Skeletal muscle cell (primary cell): ENCODE measurements at regions not wholly inside any gene's neighbourhood (a gene's known extent, or its start where the extent isn't known, plus 50 kb on each side); places are given as distances from the start of the nearest gene placed in this dataset.
"Not testable (repeated sequence)": the region's sequence is repeated elsewhere in the genome, so short reads cannot be mapped to it uniquely, and the experiment has no call there.

ENCODE experiments used
- DNase-seq: peaks from one replicate; pipeline ENCODE4 v3.0.0-alpha.2; 2010; ENCODE audit warnings: low read depth
- H3K4me3 ChIP-seq: 2 replicates; pipeline ENCODE4 v1.5.1; 2011; ENCODE audit warnings: low read depth, mild to moderate bottlenecking, control low read depth, low read length, moderate library complexity

- no peak for DNase-seq
- H3K4me3 ChIP-seq, result no peak overlapping the region
These were observed 235.5 kb downstream of the ZNF92 start for GRCh38 chr7:65609131-65609530.

- not testable (repeated sequence) for DNase-seq, H3K4me3 ChIP-seq
These were observed 240.1 kb downstream of the ZNF92 start for GRCh38 chr7:65613644-65614289.

GRCh38 chr7:65616111-65616510 lies 242.5 kb downstream of the ZNF92 start:
- not testable (repeated sequence) for H3K4me3 ChIP-seq, DNase-seq

- DNase-seq, H3K4me3 ChIP-seq: not testable (repeated sequence)
These were observed 246.6 kb downstream of the ZNF92 start for GRCh38 chr7:65620216-65620615.

- H3K4me3 ChIP-seq, DNase-seq: not testable (repeated sequence)
These were observed 248.0 kb downstream of the ZNF92 start for GRCh38 chr7:65621580-65622201.

GRCh38 chr7:65631236-65631635 lies 241.6 kb upstream of the VKORC1L1 start:
- not testable (repeated sequence) for DNase-seq, H3K4me3 ChIP-seq

- not testable (repeated sequence) for DNase-seq, H3K4me3 ChIP-seq
These were observed 239.1 kb upstream of the VKORC1L1 start for GRCh38 chr7:65633587-65634404.

GRCh38 chr7:65638918-65639317 lies 234.0 kb upstream of the VKORC1L1 start:
- DNase-seq, H3K4me3 ChIP-seq: not testable (repeated sequence)

- not testable (repeated sequence) for H3K4me3 ChIP-seq, DNase-seq
These were observed 233.2 kb upstream of the VKORC1L1 start for GRCh38 chr7:65639717-65640116.

GRCh38 chr7:65643498-65643897 lies 229.4 kb upstream of the VKORC1L1 start:
- not testable (repeated sequence) for DNase-seq, H3K4me3 ChIP-seq

GRCh38 chr7:65647153-65647964 lies 225.5 kb upstream of the VKORC1L1 start:
- DNase-seq, H3K4me3 ChIP-seq: not testable (repeated sequence)

GRCh38 chr7:65651174-65651573 lies 221.7 kb upstream of the VKORC1L1 start:
- H3K4me3 ChIP-seq, DNase-seq: not testable (repeated sequence)

GRCh38 chr7:65651826-65652592 lies 220.9 kb upstream of the VKORC1L1 start:
- not testable (repeated sequence) for DNase-seq, H3K4me3 ChIP-seq

- not testable (repeated sequence) for H3K4me3 ChIP-seq, DNase-seq
These were observed 220.2 kb upstream of the VKORC1L1 start for GRCh38 chr7:65652669-65653068.

- not testable (repeated sequence) for H3K4me3 ChIP-seq, DNase-seq
These were observed 216.2 kb upstream of the VKORC1L1 start for GRCh38 chr7:65656494-65657188.

- DNase-seq, result not testable (repeated sequence)
These were observed 189.5 kb upstream of the VKORC1L1 start for GRCh38 chr7:65683362-65683761.

GRCh38 chr7:65699026-65699714 lies 173.7 kb upstream of the VKORC1L1 start:
- DNase-seq, H3K4me3 ChIP-seq: not testable (repeated sequence)

More at GRCh38 chr7:65683362-65683761, 189.5 kb upstream of the VKORC1L1 start:
- not testable (repeated sequence) for H3K4me3 ChIP-seq
